ENCODE measurements at regions not wholly inside any gene's neighbourhood (a gene's known extent, or its start where the extent isn't known, plus 50 kb on each side); places are given as distances from the start of the nearest gene placed in this dataset.
A peak's percentile ranks its signal among the peaks of the same experiment; 100 is the strongest.

- intact Hi-C loops (cut with DNase I), result no loop called here
- DNase-seq (no peak), ATAC-seq (no peak)
- no peak overlapping the region for H3K4me3 ChIP-seq
- H3K27ac ChIP-seq, result no peak overlapping the region
- no peaks in the 10 kb centered on the region for H3K36me3 ChIP-seq (replicated peaks in 1 of 2; ENCODE audit: insufficient read depth in 1 of 2, low read depth in 2 of 2)
- no peaks in the 10 kb centered on the region for H3K9me3 ChIP-seq
- H3K4me1 ChIP-seq, result peaks cover 8% of the 10 kb centered on the region
- no peaks in the 10 kb centered on the region for H3K27me3 ChIP-seq
- no peak for TF ChIP-seq POLR2A (IDR thresholded peaks at IDR 0.05)
- TF ChIP-seq, protein P1, sequence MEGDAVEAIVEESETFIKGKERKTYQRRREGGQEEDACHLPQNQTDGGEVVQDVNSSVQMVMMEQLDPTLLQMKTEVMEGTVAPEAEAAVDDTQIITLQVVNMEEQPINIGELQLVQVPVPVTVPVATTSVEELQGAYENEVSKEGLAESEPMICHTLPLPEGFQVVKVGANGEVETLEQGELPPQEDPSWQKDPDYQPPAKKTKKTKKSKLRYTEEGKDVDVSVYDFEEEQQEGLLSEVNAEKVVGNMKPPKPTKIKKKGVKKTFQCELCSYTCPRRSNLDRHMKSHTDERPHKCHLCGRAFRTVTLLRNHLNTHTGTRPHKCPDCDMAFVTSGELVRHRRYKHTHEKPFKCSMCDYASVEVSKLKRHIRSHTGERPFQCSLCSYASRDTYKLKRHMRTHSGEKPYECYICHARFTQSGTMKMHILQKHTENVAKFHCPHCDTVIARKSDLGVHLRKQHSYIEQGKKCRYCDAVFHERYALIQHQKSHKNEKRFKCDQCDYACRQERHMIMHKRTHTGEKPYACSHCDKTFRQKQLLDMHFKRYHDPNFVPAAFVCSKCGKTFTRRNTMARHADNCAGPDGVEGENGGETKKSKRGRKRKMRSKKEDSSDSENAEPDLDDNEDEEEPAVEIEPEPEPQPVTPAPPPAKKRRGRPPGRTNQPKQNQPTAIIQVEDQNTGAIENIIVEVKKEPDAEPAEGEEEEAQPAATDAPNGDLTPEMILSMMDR (IDR thresholded peaks at IDR 0.05), result no peak
These were observed 76.5 kb downstream of the C11orf91 start for GRCh38 chr11:33624083-33624482.

DNA sequence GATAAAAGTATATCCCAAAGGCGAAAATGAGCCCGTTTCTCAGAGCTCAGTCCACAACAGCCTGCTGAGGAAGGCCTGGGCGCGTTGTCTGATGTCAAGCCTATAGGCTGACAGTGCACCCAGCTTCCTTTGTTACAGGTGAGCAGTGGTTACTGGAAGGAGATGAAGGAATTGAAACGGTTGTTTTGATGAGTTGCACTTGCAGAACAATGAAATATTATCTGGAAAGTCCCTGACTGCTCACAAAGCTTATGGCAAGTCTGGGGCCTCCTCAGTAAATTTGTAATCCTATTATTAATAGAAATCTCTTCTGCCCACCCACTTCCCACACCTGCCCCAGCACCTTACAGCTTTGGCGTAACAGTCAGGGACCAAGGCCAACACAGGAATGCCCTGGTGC is 77.8 kb downstream of the C11orf91 start:
- intact Hi-C loops (cut with DNase I), result no loop called here
- TF ChIP-seq POLR2A (IDR thresholded peaks at IDR 0.05), result no peak
- TF ChIP-seq, protein P1 (IDR thresholded peaks at IDR 0.05), result no peak

DNA sequence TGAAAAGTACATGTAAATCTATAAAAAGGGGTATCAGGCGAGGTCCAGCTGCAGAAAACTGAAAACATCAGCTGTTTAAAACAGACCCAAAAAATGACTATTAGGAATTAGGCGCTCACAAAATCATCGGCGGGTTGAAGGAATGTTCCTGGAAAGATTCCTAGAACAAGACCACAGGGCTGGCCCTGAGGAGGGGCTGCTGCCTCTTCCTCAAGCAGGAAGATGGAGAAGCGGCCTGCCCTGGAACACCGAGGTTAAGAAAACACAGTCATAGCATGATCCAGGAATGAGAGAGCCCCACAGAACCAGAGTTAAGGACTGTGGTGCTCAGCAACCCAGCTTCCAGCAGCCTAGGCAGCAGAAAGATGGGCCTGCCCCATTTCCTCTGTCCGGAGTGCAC is 78.4 kb downstream of the C11orf91 start:
- Histone ChIP-seq H3K36me3 (replicated peaks in 1 of 2; ENCODE audit: insufficient read depth in 1 of 2, low read depth in 2 of 2) (no peaks in the 10 kb centered on the region), H3K27me3 (no peaks in the 10 kb centered on the region), H3K4me3 (no peak overlapping the region), H3K27ac (peak overlapping the region in 1 of 4 donors; percentile 3), H3K9me3 (no peaks in the 10 kb centered on the region), H3K4me1 (peaks cover 8% of the 10 kb centered on the region)
- ATAC-seq (no peak), DNase-seq (no peak)
- TF ChIP-seq, protein P1 (IDR thresholded peaks at IDR 0.05), result no peak
- no peak for TF ChIP-seq POLR2A (IDR thresholded peaks at IDR 0.05)
- WGBS, 2 donors, result 64 to 67% methylated on average over 7 of the region's 7 CpGs
- intact Hi-C loops (cut with DNase I), result no loop called here

More for the DNA sequence above, 77.8 kb downstream of the C11orf91 start:
- Histone ChIP-seq H3K36me3 (replicated peaks in 1 of 2; ENCODE audit: insufficient read depth in 1 of 2, low read depth in 2 of 2) (no peaks in the 10 kb centered on the region), H3K4me1 (peaks cover 8% of the 10 kb centered on the region), H3K27me3 (no peaks in the 10 kb centered on the region), H3K9me3 (no peaks in the 10 kb centered on the region), H3K4me3 (no peak overlapping the region), H3K27ac (no peak overlapping the region)
- 57 to 66% methylated on average over 5 to 6 of the region's 6 CpGs for WGBS, 2 donors
- DNase-seq (no peak), ATAC-seq (no peak)

DNA sequence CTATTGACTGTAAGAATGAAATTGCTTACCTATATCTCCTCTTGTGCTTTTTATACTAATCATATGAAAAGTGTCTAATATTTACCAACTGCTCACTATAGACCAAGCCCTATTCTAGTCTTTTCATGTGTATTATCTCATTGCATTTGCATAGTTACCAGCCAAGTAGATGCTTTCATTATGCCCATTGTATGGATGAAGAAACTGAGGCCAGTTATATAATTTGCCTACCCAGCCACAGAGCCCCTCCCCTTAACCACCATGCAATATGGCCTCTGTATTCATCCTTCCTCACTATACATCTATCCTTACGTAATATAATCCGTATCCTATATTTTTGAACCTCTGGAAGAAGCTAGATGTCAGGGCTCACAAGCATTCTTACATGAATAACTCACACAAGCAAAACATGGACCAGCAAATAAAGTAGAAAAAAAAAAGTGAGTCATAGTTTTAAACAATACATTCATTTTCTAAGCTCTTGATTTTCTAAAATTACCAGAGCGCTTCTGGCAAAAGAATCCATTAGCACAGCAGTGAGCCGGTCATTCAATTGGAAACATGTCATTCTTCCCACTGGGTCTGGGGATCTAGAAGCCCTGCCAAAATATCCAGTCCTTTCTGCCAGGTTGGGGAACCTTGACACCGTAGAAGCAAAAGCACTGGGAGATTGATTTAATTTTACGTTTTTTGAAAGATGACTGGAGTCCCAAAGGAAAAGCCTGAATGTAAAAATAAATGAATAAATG is 80.0 kb downstream of the C11orf91 start:
- peak; percentile 64 for ATAC-seq
- Histone ChIP-seq H3K4me3 (no peak overlapping the region), H3K9me3 (no peaks in the 10 kb centered on the region), H3K4me1 (peaks cover 8% of the 10 kb centered on the region), H3K27ac (peak overlapping the region in 3 of 4 donors; percentile 4 to 15 (median 15)), H3K27me3 (no peaks in the 10 kb centered on the region), H3K36me3 (replicated peaks in 1 of 2; ENCODE audit: insufficient read depth in 1 of 2, low read depth in 2 of 2) (no peaks in the 10 kb centered on the region)
- no peak for TF ChIP-seq POLR2A (IDR thresholded peaks at IDR 0.05)
- TF ChIP-seq, protein P1 (IDR thresholded peaks at IDR 0.05), result no peak
- no peak for DNase-seq
- WGBS, 2 donors, result 32 to 37% methylated on average over 6 of the region's 6 CpGs
- intact Hi-C loops (cut with DNase I), result no loop called here

DNA sequence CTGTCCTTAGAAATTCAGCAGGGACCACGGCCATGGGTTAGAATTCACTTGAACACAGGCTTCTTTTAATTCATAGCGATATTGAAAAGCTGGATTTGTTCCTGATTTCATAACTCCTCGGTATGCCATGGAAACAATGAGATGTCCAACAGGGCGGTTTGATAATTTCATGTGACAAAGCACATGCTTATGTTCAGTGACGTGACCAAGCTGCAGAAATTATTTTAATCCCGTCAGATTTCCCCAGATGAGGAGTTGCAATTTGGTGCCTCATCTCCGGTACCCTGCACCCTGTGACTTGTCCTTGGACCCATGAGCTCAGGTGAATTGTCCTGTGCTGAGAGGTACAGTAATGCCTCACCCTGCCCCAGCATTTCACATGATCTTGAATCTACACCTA is 81.7 kb downstream of the C11orf91 start:
- WGBS, 2 donors, result 67 to 68% methylated on average over 7 of the region's 7 CpGs
- Histone ChIP-seq H3K4me1 (peaks cover 8% of the 10 kb centered on the region), H3K4me3 (no peak overlapping the region), H3K27ac (no peak overlapping the region), H3K36me3 (replicated peaks in 1 of 2; ENCODE audit: insufficient read depth in 1 of 2, low read depth in 2 of 2) (no peaks in the 10 kb centered on the region), H3K27me3 (no peaks in the 10 kb centered on the region), H3K9me3 (no peaks in the 10 kb centered on the region)
- no peak for ATAC-seq
- TF ChIP-seq, protein P1 (IDR thresholded peaks at IDR 0.05), result no peak
- no peak for TF ChIP-seq POLR2A (IDR thresholded peaks at IDR 0.05)
- DNase-seq, result no peak
- intact Hi-C loops (cut with DNase I), result no loop called here

All from body of pancreas (tissue), 4 donors.